BLaER1 (cell line): ENCODE measurements at regions not wholly inside any gene's neighbourhood (a gene's known extent, or its start where the extent isn't known, plus 50 kb on each side); places are given as distances from the start of the nearest gene placed in this dataset.

Source experiments
- H3K27ac ChIP-seq: shearing (Covaris generic); formaldehyde crosslinking; 2 replicates; pipeline ENCODE4 v1.8.1; 2022
- H3K27me3 ChIP-seq: shearing (Covaris generic); formaldehyde crosslinking; 2 replicates; pipeline ENCODE4 v1.8.1; 2022
- H3K36me3 ChIP-seq: shearing (Covaris generic); formaldehyde crosslinking; 2 replicates; pipeline ENCODE4 v1.8.1; 2022
- H3K4me1 ChIP-seq: shearing (Covaris generic); formaldehyde crosslinking; 2 replicates; pipeline ENCODE4 v1.8.1; 2022
- H3K4me2 ChIP-seq: shearing (Covaris generic); formaldehyde crosslinking; 2 replicates; pipeline ENCODE4 v1.8.1; 2022
- H3K4me3 ChIP-seq: shearing (Covaris generic); formaldehyde crosslinking; 2 replicates; pipeline ENCODE4 v1.8.1; 2022
- H3K9ac ChIP-seq: shearing (Covaris generic); formaldehyde crosslinking; 2 replicates; pipeline ENCODE4 v1.8.1; 2022
- H3K9me3 ChIP-seq: shearing (Covaris generic); formaldehyde crosslinking; 2 replicates; pipeline ENCODE4 v1.8.1; 2022
- H4K20me1 ChIP-seq: shearing (Covaris generic); formaldehyde crosslinking; 2 replicates; pipeline ENCODE4 v1.8.1; 2022
- Cebpa-rat ChIP-seq: shearing (Covaris generic); IDR thresholded peaks from 2 replicates; pipeline ENCODE4 v1.8.1; 2022

DNA sequence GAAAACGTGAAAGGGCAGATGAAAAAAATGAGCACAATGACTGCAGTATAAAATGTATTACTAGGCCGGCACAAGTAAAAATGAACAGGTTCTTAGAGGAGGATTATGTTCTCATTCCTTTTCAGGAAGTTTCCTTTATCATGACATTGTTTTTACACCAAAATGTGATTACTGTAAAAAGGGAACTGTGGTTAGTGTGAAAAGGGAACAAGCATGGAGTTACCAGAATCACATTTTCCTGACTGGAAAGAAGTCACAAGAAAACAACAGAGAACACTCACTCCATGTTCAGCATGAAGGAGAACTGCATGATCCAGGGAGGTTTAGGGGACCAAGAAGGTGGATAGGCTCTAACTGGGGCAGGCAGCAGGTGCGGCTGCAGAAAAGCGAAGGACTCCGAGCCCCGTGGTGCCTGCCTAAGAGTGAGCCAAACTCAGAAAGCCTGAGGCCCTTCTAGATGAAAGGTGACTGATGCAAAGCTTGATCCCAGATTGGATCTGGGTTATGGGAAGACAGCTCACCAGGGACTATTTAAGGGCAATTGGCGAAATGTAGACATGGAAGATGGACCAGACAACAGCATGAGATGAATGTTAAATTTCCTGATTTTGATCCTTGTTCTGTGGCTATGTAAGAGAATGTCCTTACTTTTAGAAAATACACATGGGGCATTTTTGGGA is 77.3 kb downstream of the CCR1 start:
- Histone ChIP-seq H3K9me3 (no peaks in the 10 kb centered on the region), H3K27me3 (no peaks in the 10 kb centered on the region), H3K36me3 (no peaks in the 10 kb centered on the region), H3K4me2 (no peak overlapping the region), H3K4me3 (no peak overlapping the region), H3K27ac (no peak overlapping the region), H3K9ac (no peak overlapping the region), H3K4me1 (peaks cover 6% of the 10 kb centered on the region; the same call in 1 of the 2 replicates), H4K20me1 (no peaks in the 10 kb centered on the region)
- no peak for TF ChIP-seq Cebpa-rat

DNA sequence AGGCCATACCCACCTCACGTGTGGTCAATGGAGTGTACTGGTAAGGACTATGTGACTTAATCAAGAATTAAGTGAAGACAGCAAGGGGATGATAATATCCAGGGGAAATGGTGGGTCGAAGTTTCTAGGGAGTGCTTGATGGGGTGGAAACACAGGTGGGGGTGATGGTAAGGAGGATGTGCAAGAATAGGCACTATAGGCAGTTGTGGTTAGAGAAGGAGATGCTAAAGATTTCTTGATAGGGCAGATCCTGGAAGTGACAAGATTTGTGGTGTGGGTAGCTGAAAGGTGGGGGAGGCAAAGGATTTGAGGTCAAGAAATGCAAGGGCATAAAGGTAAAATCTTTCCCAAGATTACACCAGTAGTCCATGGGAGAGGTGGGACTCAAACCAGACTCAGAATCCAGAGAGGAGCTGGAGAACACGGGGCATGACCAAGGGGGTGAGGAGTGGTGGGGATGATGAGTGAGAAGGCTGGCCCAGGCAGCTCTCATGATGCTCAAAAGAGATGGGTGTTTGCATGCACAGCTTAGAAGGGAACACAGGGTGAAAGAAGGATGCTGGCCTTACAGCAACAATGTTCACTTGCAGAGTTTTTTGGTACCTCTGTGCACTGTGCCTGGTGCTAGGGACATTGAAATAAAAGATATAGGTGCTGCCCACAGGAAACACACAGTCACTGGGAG is 78.4 kb downstream of the CCR1 start:
- Histone ChIP-seq H3K27ac (no peak overlapping the region), H3K9ac (no peak overlapping the region), H3K4me3 (no peak overlapping the region), H3K9me3 (no peaks in the 10 kb centered on the region), H4K20me1 (no peaks in the 10 kb centered on the region), H3K4me2 (no peak overlapping the region; the same call in 1 of the 2 replicates), H3K4me1 (peaks cover 6% of the 10 kb centered on the region; the same call in 1 of the 2 replicates), H3K36me3 (no peaks in the 10 kb centered on the region), H3K27me3 (no peaks in the 10 kb centered on the region)
- TF ChIP-seq Cebpa-rat: no peak

DNA sequence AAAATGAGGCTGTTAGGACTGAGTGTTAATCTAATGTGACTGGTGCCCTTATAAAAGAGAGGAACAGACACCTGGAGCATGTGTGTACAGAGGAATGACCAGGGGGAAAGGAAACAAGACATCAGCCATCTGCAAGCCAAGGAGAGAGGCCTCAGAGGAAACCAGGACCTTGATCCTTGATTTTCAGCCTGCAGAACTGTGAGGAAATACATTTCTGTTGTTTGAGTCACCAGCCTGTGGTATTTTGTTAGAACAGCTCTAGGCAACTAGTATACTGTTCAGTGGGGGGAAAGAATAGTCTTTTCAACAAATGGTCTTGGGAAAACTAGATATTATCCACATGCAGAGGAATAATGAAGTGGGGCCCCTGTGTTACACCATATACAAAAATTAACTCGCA is 80.6 kb downstream of the CCR1 start:
- H3K27ac ChIP-seq: no peak overlapping the region
- TF ChIP-seq Cebpa-rat: no peak
- no peak overlapping the region for H3K9ac ChIP-seq
- H3K27me3 ChIP-seq: no peaks in the 10 kb centered on the region
- H3K4me1 ChIP-seq: peaks cover 6% of the 10 kb centered on the region; the same call in 1 of the 2 replicates
- no peaks in the 10 kb centered on the region for H3K9me3 ChIP-seq
- H3K4me3 ChIP-seq: no peak overlapping the region
- H4K20me1 ChIP-seq: no peaks in the 10 kb centered on the region
- H3K4me2 ChIP-seq: no peak overlapping the region
- H3K36me3 ChIP-seq: no peaks in the 10 kb centered on the region

- H3K27ac ChIP-seq: no peak overlapping the region
- no peaks in the 10 kb centered on the region for H4K20me1 ChIP-seq
- no peaks in the 10 kb centered on the region for H3K27me3 ChIP-seq
- H3K9ac ChIP-seq: no peak overlapping the region
- H3K4me1 ChIP-seq: peaks cover 2% of the 10 kb centered on the region; the same call in 1 of the 2 replicates
- H3K4me2 ChIP-seq: no peak overlapping the region
- TF ChIP-seq Cebpa-rat: no peak
- no peaks in the 10 kb centered on the region for H3K9me3 ChIP-seq
- H3K4me3 ChIP-seq: no peak overlapping the region
- H3K36me3 ChIP-seq: no peaks in the 10 kb centered on the region
Observed at GRCh38 chr3:46124216-46125177, 83.6 kb downstream of the CCR1 start.

- Histone ChIP-seq H3K27me3 (no peaks in the 10 kb centered on the region), H3K9ac (no peak overlapping the region), H3K9me3 (no peaks in the 10 kb centered on the region), H4K20me1 (no peaks in the 10 kb centered on the region), H3K27ac (no peak overlapping the region), H3K36me3 (no peaks in the 10 kb centered on the region), H3K4me2 (no peak overlapping the region), H3K4me1 (no peaks in the 10 kb centered on the region), H3K4me3 (no peak overlapping the region)
- no peak for TF ChIP-seq Cebpa-rat
Observed at GRCh38 chr3:46123646-46124045, 84.5 kb downstream of the CCR1 start.

GRCh38 chr3:46122091-46122490 is 86.0 kb downstream of the CCR1 start:
- no peaks in the 10 kb centered on the region for H3K4me1 ChIP-seq
- no peak for TF ChIP-seq Cebpa-rat
- H3K27me3 ChIP-seq: no peaks in the 10 kb centered on the region
- H3K4me3 ChIP-seq: no peak overlapping the region
- no peaks in the 10 kb centered on the region for H3K36me3 ChIP-seq
- no peaks in the 10 kb centered on the region for H3K9me3 ChIP-seq
- no peak overlapping the region for H3K27ac ChIP-seq
- no peak overlapping the region for H3K9ac ChIP-seq
- no peaks in the 10 kb centered on the region for H4K20me1 ChIP-seq
- no peak overlapping the region for H3K4me2 ChIP-seq

DNA sequence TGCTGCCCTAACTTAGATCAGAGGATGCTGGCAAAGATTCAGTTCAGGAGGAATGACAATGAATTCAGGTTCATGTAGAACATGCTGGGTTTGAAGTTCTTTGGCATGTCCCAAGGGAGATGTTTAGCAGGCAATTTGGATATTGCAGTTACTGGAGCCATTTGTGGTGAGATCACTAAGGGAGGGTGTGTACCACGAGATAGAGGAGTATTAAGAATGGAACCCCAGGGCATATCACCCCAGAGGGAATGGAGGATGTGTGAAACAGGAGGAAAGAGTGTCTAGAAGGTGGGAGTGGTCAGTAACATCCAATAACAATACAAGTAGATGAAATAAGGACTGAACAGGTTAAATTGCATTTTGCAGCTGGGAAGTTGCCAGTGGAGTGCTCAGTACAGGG is 87.1 kb downstream of the CCR1 start:
- no peak overlapping the region for H3K4me3 ChIP-seq
- no peaks in the 10 kb centered on the region for H3K36me3 ChIP-seq
- no peaks in the 10 kb centered on the region for H3K4me1 ChIP-seq
- H3K9me3 ChIP-seq: no peaks in the 10 kb centered on the region
- no peaks in the 10 kb centered on the region for H4K20me1 ChIP-seq
- H3K9ac ChIP-seq: no peak overlapping the region
- H3K27me3 ChIP-seq: no peaks in the 10 kb centered on the region
- TF ChIP-seq Cebpa-rat: no peak
- no peak overlapping the region for H3K4me2 ChIP-seq
- H3K27ac ChIP-seq: no peak overlapping the region

- no peak for TF ChIP-seq Cebpa-rat
- Histone ChIP-seq H3K9ac (no peak overlapping the region), H3K9me3 (no peaks in the 10 kb centered on the region), H3K4me2 (no peak overlapping the region), H3K4me1 (no peaks in the 10 kb centered on the region), H3K4me3 (no peak overlapping the region), H3K36me3 (no peaks in the 10 kb centered on the region), H3K27ac (no peak overlapping the region), H4K20me1 (no peaks in the 10 kb centered on the region), H3K27me3 (no peaks in the 10 kb centered on the region)
Observed at GRCh38 chr3:46119709-46120498, 88.2 kb downstream of the CCR1 start.

GRCh38 chr3:46119253-46119652 is 88.9 kb downstream of the CCR1 start:
- Histone ChIP-seq H3K9me3 (no peaks in the 10 kb centered on the region), H3K4me1 (no peaks in the 10 kb centered on the region), H3K4me2 (no peak overlapping the region), H3K36me3 (no peaks in the 10 kb centered on the region), H3K4me3 (no peak overlapping the region), H3K27me3 (no peaks in the 10 kb centered on the region), H3K27ac (no peak overlapping the region), H4K20me1 (no peaks in the 10 kb centered on the region), H3K9ac (no peak overlapping the region)
- no peak for TF ChIP-seq Cebpa-rat
